Chondrocyte (in vitro differentiated cells): ENCODE measurements at regions not wholly inside any gene's neighbourhood (a gene's known extent, or its start where the extent isn't known, plus 50 kb on each side); places are given as distances from the start of the nearest gene placed in this dataset.
A peak's percentile ranks its signal among the peaks of the same experiment; 100 is the strongest.

Source experiments
- DNase-seq: peaks from one replicate; pipeline ENCODE4 v3.0.0; 2021; ENCODE audit warnings: mixed read lengths, low spot score
- H3K27ac Mint-ChIP-seq: one replicate; pipeline ENCODE4 v1.8.0; 2021; ENCODE audit warnings: mild to moderate bottlenecking, moderate library complexity, mixed read lengths; ENCODE audit not compliant: unreplicated experiment
- H3K27me3 Mint-ChIP-seq: 2 replicates; pipeline ENCODE4 v1.8.0; 2021; ENCODE audit warnings: low read depth, mixed read lengths
- H3K36me3 Mint-ChIP-seq: 2 replicates; pipeline ENCODE4 v1.8.0; 2021; ENCODE audit warnings: low read depth, mixed read lengths
- H3K4me1 Mint-ChIP-seq: 2 replicates; pipeline ENCODE4 v1.8.0; 2021; ENCODE audit warnings: low read depth, mild to moderate bottlenecking, mixed read lengths
- H3K4me3 Mint-ChIP-seq: one replicate; pipeline ENCODE4 v1.8.0; 2021; ENCODE audit warnings: mild to moderate bottlenecking, moderate library complexity, mixed read lengths; ENCODE audit not compliant: unreplicated experiment
- H3K9me3 Mint-ChIP-seq: 2 replicates; pipeline ENCODE4 v1.8.0; 2021; ENCODE audit warnings: low read depth, mixed read lengths
- CTCF ChIP-seq: fragments of 200-600 bp; sonication (generic); IDR thresholded peaks from 2 replicates; pipeline ENCODE4 v1.5.0; 2021; ENCODE audit warnings: antibody characterized with exemption, mild to moderate bottlenecking, moderate library complexity

GRCh38 chr12:111269718-111270117, 99.2 kb downstream of the PHETA1 start:
- Mint-ChIP-seq H3K27ac (no peak overlapping the region), H3K4me1 (no peaks in the 10 kb centered on the region), H3K4me3 (no peak overlapping the region), H3K36me3 (no peaks in the 10 kb centered on the region), H3K9me3 (no peaks in the 10 kb centered on the region), H3K27me3 (peaks cover 39% of the 10 kb centered on the region)
- no peak for DNase-seq
- TF ChIP-seq CTCF = no peak

- H3K4me3 Mint-ChIP-seq = no peak overlapping the region
- no peak for DNase-seq
- H3K27me3 Mint-ChIP-seq = peaks cover 39% of the 10 kb centered on the region
- TF ChIP-seq CTCF = peak; percentile 67
- no peaks in the 10 kb centered on the region for H3K36me3 Mint-ChIP-seq
- H3K27ac Mint-ChIP-seq = no peak overlapping the region
- H3K4me1 Mint-ChIP-seq = no peaks in the 10 kb centered on the region
- H3K9me3 Mint-ChIP-seq = no peaks in the 10 kb centered on the region
These were observed 99.9 kb downstream of the PHETA1 start for GRCh38 chr12:111268738-111269572.

- Mint-ChIP-seq H3K4me1 (no peaks in the 10 kb centered on the region), H3K4me3 (no peak overlapping the region), H3K9me3 (no peaks in the 10 kb centered on the region), H3K27ac (no peak overlapping the region), H3K27me3 (peaks cover 44% of the 10 kb centered on the region), H3K36me3 (no peaks in the 10 kb centered on the region)
- DNase-seq = no peak
- no peak for TF ChIP-seq CTCF
These were observed 101.8 kb downstream of the PHETA1 start for GRCh38 chr12:111267144-111267543.

- Mint-ChIP-seq H3K27me3 (peaks cover 22% of the 10 kb centered on the region), H3K4me3 (no peak overlapping the region), H3K9me3 (no peaks in the 10 kb centered on the region), H3K4me1 (no peaks in the 10 kb centered on the region), H3K27ac (no peak overlapping the region), H3K36me3 (no peaks in the 10 kb centered on the region)
- TF ChIP-seq CTCF = no peak
- no peak for DNase-seq
These were observed 106.8 kb downstream of the PHETA1 start for GRCh38 chr12:111261911-111262676.

GRCh38 chr12:111260732-111261131, 108.2 kb downstream of the PHETA1 start:
- no peaks in the 10 kb centered on the region for H3K9me3 Mint-ChIP-seq
- no peak overlapping the region for H3K27ac Mint-ChIP-seq
- H3K27me3 Mint-ChIP-seq = peaks cover 28% of the 10 kb centered on the region
- H3K4me3 Mint-ChIP-seq = no peak overlapping the region
- H3K36me3 Mint-ChIP-seq = no peaks in the 10 kb centered on the region
- H3K4me1 Mint-ChIP-seq = no peaks in the 10 kb centered on the region
- DNase-seq = no peak
- no peak for TF ChIP-seq CTCF
